Anterior cingulate cortex (tissue), 58 donors: ENCODE measurements at regions not wholly inside any gene's neighbourhood (a gene's known extent, or its start where the extent isn't known, plus 50 kb on each side); places are given as distances from the start of the nearest gene placed in this dataset.
"Not testable (repeated sequence)": the region's sequence is repeated elsewhere in the genome, so short reads cannot be mapped to it uniquely, and the experiment has no call there.

Source experiments
- DNase-seq, 58 donors: peaks; one replicate each; lab custom pipeline; 2025; lab: John Stamatoyannopoulos, UW

- no peak for DNase-seq
Measured at GRCh38 chr2:126952216-126952615, 53.5 kb downstream of the TEX51 start.

GRCh38 chr2:126953483-126953882 lies 54.8 kb downstream of the TEX51 start:
- no peak for DNase-seq

GRCh38 chr2:126954831-126955230 lies 56.1 kb downstream of the TEX51 start:
- no peak for DNase-seq

GRCh38 chr2:126956773-126957172 lies 58.1 kb downstream of the TEX51 start:
- DNase-seq: not testable (repeated sequence)

GRCh38 chr2:126963390-126963789 lies 64.7 kb downstream of the TEX51 start:
- DNase-seq: no peak

GRCh38 chr2:126966601-126967000 lies 67.9 kb downstream of the TEX51 start:
- DNase-seq: peak in 3 of 58 donors; percentile 3 to 9 (median 4)

- DNase-seq: peak in 16 of 58 donors; percentile 4 to 46 (median 22)
Measured at GRCh38 chr2:126970583-126970982, 71.9 kb downstream of the TEX51 start.

- DNase-seq: no peak
Measured at GRCh38 chr2:126971162-126971480, 72.4 kb downstream of the TEX51 start.

GRCh38 chr2:126971481-126972278 lies 73.0 kb downstream of the TEX51 start:
- peak; percentile 24 to 94 (median 74) for DNase-seq

- DNase-seq: peak in 1 of 58 donors; percentile 68
Measured at GRCh38 chr2:126972279-126972626, 73.6 kb downstream of the TEX51 start.

GRCh38 chr2:126973745-126974144 lies 75.1 kb downstream of the TEX51 start:
- DNase-seq: no peak

- no peak for DNase-seq
Measured at GRCh38 chr2:126975671-126976655, 77.3 kb downstream of the TEX51 start.

- no peak for DNase-seq
Measured at GRCh38 chr2:126976721-126977328, 78.1 kb downstream of the TEX51 start.

- DNase-seq: no peak
Measured at GRCh38 chr2:126978333-126978732, 79.6 kb downstream of the TEX51 start.

GRCh38 chr2:126979039-126980003 lies 80.6 kb downstream of the TEX51 start:
- DNase-seq: peak in 37 of 58 donors; percentile 10 to 79 (median 42)

- no peak for DNase-seq
Measured at GRCh38 chr2:126981476-126981875, 82.8 kb downstream of the TEX51 start.

- DNase-seq: no peak
Measured at GRCh38 chr2:126982935-126983334, 84.2 kb downstream of the TEX51 start.

- peak in 13 of 58 donors; percentile 11 to 65 (median 24) for DNase-seq
Measured at GRCh38 chr2:126986631-126987187, 88.0 kb downstream of the TEX51 start.

GRCh38 chr2:126988482-126988881 lies 89.8 kb downstream of the TEX51 start:
- no peak for DNase-seq
